Nephron progenitor cell (in vitro differentiated cells): ENCODE measurements at regions not wholly inside any gene's neighbourhood (a gene's known extent, or its start where the extent isn't known, plus 50 kb on each side); places are given as distances from the start of the nearest gene placed in this dataset.

Experiments used
- DNase-seq: peaks from one replicate; pipeline ENCODE4 v3.0.0; 2021
- H3K27ac Mint-ChIP-seq: 2 replicates; pipeline ENCODE4 v1.8.0; 2021; ENCODE audit warnings: mild to moderate bottlenecking, moderate library complexity, mixed read lengths
- H3K27me3 Mint-ChIP-seq: 2 replicates; pipeline ENCODE4 v1.8.0; 2021; ENCODE audit warnings: mild to moderate bottlenecking, low read depth, mixed read lengths; ENCODE audit not compliant: poor library complexity
- H3K36me3 Mint-ChIP-seq: 2 replicates; pipeline ENCODE4 v1.8.0; 2021; ENCODE audit warnings: low read depth, mixed read lengths
- H3K4me1 Mint-ChIP-seq: 2 replicates; pipeline ENCODE4 v1.8.0; 2021; ENCODE audit warnings: mixed read lengths
- H3K4me3 Mint-ChIP-seq: 2 replicates; pipeline ENCODE4 v1.8.0; 2021; ENCODE audit warnings: mild to moderate bottlenecking, moderate library complexity, mixed read lengths
- H3K9me3 Mint-ChIP-seq: 2 replicates; pipeline ENCODE4 v1.8.0; 2021; ENCODE audit warnings: mild to moderate bottlenecking, moderate library complexity, mixed read lengths
- CTCF ChIP-seq: fragments of 200-600 bp; sonication (generic); IDR thresholded peaks from 2 replicates; pipeline ENCODE4 v1.5.0; 2021; ENCODE audit warnings: antibody characterized with exemption

- TF ChIP-seq CTCF: no peak
- Mint-ChIP-seq H3K9me3 (peaks cover 32% of the 10 kb centered on the region), H3K27ac (no peak overlapping the region), H3K36me3 (peaks cover 5% of the 10 kb centered on the region), H3K4me3 (no peak overlapping the region), H3K4me1 (peaks cover 62% of the 10 kb centered on the region), H3K27me3 (peaks cover 5% of the 10 kb centered on the region)
- no peak for DNase-seq
Observed at GRCh38 chr6:14276667-14277404, 159.3 kb downstream of the CD83 start.

- Mint-ChIP-seq H3K4me1 (peaks cover 68% of the 10 kb centered on the region), H3K4me3 (no peak overlapping the region), H3K36me3 (peaks cover 5% of the 10 kb centered on the region), H3K27me3 (peaks cover 8% of the 10 kb centered on the region), H3K27ac (no peak overlapping the region), H3K9me3 (peaks cover 26% of the 10 kb centered on the region)
- TF ChIP-seq CTCF: no peak
- DNase-seq: no peak
Observed at GRCh38 chr6:14277405-14277930, 159.9 kb downstream of the CD83 start.

- Mint-ChIP-seq H3K9me3 (peaks cover 22% of the 10 kb centered on the region), H3K4me1 (peaks cover 74% of the 10 kb centered on the region), H3K4me3 (no peak overlapping the region), H3K27me3 (peaks cover 8% of the 10 kb centered on the region), H3K27ac (no peak overlapping the region), H3K36me3 (peaks cover 5% of the 10 kb centered on the region)
- no peak for TF ChIP-seq CTCF
- DNase-seq: no peak
Observed at GRCh38 chr6:14278006-14278405, 160.4 kb downstream of the CD83 start.

- Mint-ChIP-seq H3K4me1 (peaks cover 78% of the 10 kb centered on the region), H3K36me3 (peaks cover 5% of the 10 kb centered on the region), H3K27me3 (peaks cover 8% of the 10 kb centered on the region), H3K27ac (no peak overlapping the region), H3K9me3 (peaks cover 19% of the 10 kb centered on the region), H3K4me3 (no peak overlapping the region)
- DNase-seq: no peak
- TF ChIP-seq CTCF: no peak
Observed at GRCh38 chr6:14278446-14278845, 160.9 kb downstream of the CD83 start.

GRCh38 chr6:14280006-14280510 is 162.5 kb downstream of the CD83 start:
- Mint-ChIP-seq H3K36me3 (peaks cover 5% of the 10 kb centered on the region), H3K4me1 (peaks cover 83% of the 10 kb centered on the region), H3K9me3 (peaks cover 19% of the 10 kb centered on the region), H3K27ac (no peak overlapping the region), H3K27me3 (peaks cover 11% of the 10 kb centered on the region), H3K4me3 (no peak overlapping the region)
- TF ChIP-seq CTCF: no peak
- DNase-seq: no peak
